GM12875 (cell line): ENCODE measurements at regions not wholly inside any gene's neighbourhood (a gene's known extent, or its start where the extent isn't known, plus 50 kb on each side); places are given as distances from the start of the nearest gene placed in this dataset.

Experiments
- H3K4me3 ChIP-seq: one replicate; pipeline ENCODE4 v1.5.1; 2011; ENCODE audit warnings: low read depth, low read length, control low read depth
- TF ChIP-seq, protein P1 (sequence below): IDR thresholded peaks from 2 replicates; pipeline ENCODE4 v1.5.1; 2011; ENCODE audit warnings: low read depth, mild to moderate bottlenecking, control low read depth, inconsistent platforms, low read length, moderate library complexity, borderline replicate concordance; ENCODE audit not compliant: insufficient read depth

- TF ChIP-seq, protein P1, sequence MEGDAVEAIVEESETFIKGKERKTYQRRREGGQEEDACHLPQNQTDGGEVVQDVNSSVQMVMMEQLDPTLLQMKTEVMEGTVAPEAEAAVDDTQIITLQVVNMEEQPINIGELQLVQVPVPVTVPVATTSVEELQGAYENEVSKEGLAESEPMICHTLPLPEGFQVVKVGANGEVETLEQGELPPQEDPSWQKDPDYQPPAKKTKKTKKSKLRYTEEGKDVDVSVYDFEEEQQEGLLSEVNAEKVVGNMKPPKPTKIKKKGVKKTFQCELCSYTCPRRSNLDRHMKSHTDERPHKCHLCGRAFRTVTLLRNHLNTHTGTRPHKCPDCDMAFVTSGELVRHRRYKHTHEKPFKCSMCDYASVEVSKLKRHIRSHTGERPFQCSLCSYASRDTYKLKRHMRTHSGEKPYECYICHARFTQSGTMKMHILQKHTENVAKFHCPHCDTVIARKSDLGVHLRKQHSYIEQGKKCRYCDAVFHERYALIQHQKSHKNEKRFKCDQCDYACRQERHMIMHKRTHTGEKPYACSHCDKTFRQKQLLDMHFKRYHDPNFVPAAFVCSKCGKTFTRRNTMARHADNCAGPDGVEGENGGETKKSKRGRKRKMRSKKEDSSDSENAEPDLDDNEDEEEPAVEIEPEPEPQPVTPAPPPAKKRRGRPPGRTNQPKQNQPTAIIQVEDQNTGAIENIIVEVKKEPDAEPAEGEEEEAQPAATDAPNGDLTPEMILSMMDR, result no peak
- no peak overlapping the region for H3K4me3 ChIP-seq
Measured at GRCh38 chr6:98215531-98215930, 618.8 kb upstream of the POU3F2 start.

- no peak overlapping the region for H3K4me3 ChIP-seq
- TF ChIP-seq, protein P1, result no peak
Measured at GRCh38 chr6:98230250-98230649, 604.1 kb upstream of the POU3F2 start.

- TF ChIP-seq, protein P1, result no peak
- no peak overlapping the region for H3K4me3 ChIP-seq
Measured at GRCh38 chr6:98239057-98239456, 595.3 kb upstream of the POU3F2 start.

- TF ChIP-seq, protein P1, result no peak
- H3K4me3 ChIP-seq, result no peak overlapping the region
Measured at GRCh38 chr6:98241630-98242029, 592.7 kb upstream of the POU3F2 start.

DNA sequence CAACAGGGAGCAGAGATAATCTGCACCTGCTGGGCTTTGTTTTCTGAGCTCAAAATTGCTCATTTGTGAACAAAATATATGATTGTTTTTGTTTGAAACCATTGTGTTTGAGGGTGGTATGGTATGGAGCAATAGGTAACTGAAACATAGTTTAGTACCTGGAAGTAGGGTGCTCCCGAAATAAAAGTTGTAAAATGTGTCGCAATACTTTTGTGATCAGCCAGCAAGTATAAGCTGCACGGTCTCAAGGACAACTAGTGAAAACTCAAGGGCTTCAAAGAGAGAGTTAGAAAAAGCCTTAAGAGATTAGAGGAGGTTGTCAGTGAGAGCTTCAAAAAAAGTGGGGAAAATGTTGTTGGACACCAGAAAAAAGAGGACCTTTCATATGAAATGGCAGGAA, 579.8 kb upstream of the POU3F2 start:
- TF ChIP-seq, protein P1, result no peak
- H3K4me3 ChIP-seq, result no peak overlapping the region

DNA sequence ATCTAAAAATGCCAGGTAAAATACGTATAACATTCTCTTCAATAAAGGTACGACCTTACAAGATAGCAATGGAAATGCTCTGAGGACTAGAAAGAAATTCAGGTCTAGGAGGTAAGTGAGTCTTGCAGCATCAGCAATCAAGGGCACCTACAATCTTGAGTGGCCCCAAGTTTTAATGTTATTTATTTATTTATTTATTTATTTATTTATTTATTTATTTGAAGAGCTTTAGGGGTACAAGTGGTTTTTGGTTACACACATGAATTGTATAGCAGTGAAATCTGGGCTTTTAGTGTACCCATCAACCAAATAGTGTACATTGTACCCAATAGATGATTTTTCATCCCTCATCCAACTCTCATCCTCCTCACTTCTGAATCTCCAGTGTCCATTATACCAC, 574.0 kb upstream of the POU3F2 start:
- no peak overlapping the region for H3K4me3 ChIP-seq
- TF ChIP-seq, protein P1, result no peak

- TF ChIP-seq, protein P1, result no peak
- no peak overlapping the region for H3K4me3 ChIP-seq
Measured at GRCh38 chr6:98272060-98272459, 562.3 kb upstream of the POU3F2 start.
